NB4 (cell line): ENCODE measurements at regions not wholly inside any gene's neighbourhood (a gene's known extent, or its start where the extent isn't known, plus 50 kb on each side); places are given as distances from the start of the nearest gene placed in this dataset.

Source experiments
- MYC ChIP-seq: IDR thresholded peaks from 2 replicates; pipeline ENCODE4 v1.6.1; 2011; ENCODE audit warnings: low read depth, low read length
- POLR2A ChIP-seq: IDR thresholded peaks from 2 replicates; pipeline ENCODE4 v1.6.1; 2011; ENCODE audit warnings: mild to moderate bottlenecking; ENCODE audit not compliant: insufficient read length; ENCODE audit errors: extremely low read depth
- TF ChIP-seq, protein P1 (sequence below): IDR thresholded peaks from one replicate; pipeline ENCODE4 v1.5.1; 2012; ENCODE audit warnings: low read depth, low read length
- TF ChIP-seq, protein P2 (sequence below): IDR thresholded peaks from 2 replicates; pipeline ENCODE4 v1.6.1; 2011; ENCODE audit warnings: low read depth, low read length

- TF ChIP-seq, protein P1, sequence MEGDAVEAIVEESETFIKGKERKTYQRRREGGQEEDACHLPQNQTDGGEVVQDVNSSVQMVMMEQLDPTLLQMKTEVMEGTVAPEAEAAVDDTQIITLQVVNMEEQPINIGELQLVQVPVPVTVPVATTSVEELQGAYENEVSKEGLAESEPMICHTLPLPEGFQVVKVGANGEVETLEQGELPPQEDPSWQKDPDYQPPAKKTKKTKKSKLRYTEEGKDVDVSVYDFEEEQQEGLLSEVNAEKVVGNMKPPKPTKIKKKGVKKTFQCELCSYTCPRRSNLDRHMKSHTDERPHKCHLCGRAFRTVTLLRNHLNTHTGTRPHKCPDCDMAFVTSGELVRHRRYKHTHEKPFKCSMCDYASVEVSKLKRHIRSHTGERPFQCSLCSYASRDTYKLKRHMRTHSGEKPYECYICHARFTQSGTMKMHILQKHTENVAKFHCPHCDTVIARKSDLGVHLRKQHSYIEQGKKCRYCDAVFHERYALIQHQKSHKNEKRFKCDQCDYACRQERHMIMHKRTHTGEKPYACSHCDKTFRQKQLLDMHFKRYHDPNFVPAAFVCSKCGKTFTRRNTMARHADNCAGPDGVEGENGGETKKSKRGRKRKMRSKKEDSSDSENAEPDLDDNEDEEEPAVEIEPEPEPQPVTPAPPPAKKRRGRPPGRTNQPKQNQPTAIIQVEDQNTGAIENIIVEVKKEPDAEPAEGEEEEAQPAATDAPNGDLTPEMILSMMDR: no peak
- TF ChIP-seq MYC (no peak), POLR2A (no peak)
- TF ChIP-seq, protein P2, sequence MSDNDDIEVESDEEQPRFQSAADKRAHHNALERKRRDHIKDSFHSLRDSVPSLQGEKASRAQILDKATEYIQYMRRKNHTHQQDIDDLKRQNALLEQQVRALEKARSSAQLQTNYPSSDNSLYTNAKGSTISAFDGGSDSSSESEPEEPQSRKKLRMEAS: no peak
Measured at GRCh38 chr17:71985111-71986039, 135.4 kb upstream of the SOX9 start.
